NCI-H1092 treated with DMSO at 0.1 percent for 48 hours (cell line): ENCODE measurements at regions not wholly inside any gene's neighbourhood (a gene's known extent, or its start where the extent isn't known, plus 50 kb on each side); places are given as distances from the start of the nearest gene placed in this dataset.
A peak's percentile ranks its signal among the peaks of the same experiment; 100 is the strongest.

Source experiments
- DNase-seq: peaks from one replicate; lab custom pipeline; 2025; lab: John Stamatoyannopoulos, UW

GRCh38 chr7:67762516-67762915 lies 765.9 kb downstream of the TYW1 start:
- no peak for DNase-seq

- DNase-seq = peak; percentile 81
These were observed 767.7 kb downstream of the TYW1 start for GRCh38 chr7:67764289-67764688.

GRCh38 chr7:67765481-67766175 lies 769.0 kb downstream of the TYW1 start:
- DNase-seq = no peak

- DNase-seq = peak; percentile 22
These were observed 770.3 kb downstream of the TYW1 start for GRCh38 chr7:67766906-67767410.

- no peak for DNase-seq
These were observed 775.4 kb downstream of the TYW1 start for GRCh38 chr7:67771846-67772605.

- no peak for DNase-seq
These were observed 776.4 kb downstream of the TYW1 start for GRCh38 chr7:67773081-67773480.

- DNase-seq = no peak
These were observed 780.5 kb downstream of the TYW1 start for GRCh38 chr7:67777119-67777518.

- no peak for DNase-seq
These were observed 785.2 kb downstream of the TYW1 start for GRCh38 chr7:67781841-67782240.

- no peak for DNase-seq
These were observed 789.4 kb downstream of the TYW1 start for GRCh38 chr7:67786021-67786420.

- DNase-seq = peak; percentile 34
These were observed 792.0 kb downstream of the TYW1 start for GRCh38 chr7:67788669-67789068.

GRCh38 chr7:67791918-67792317 lies 795.3 kb downstream of the TYW1 start:
- no peak for DNase-seq

- no peak for DNase-seq
These were observed 797.9 kb downstream of the TYW1 start for GRCh38 chr7:67794544-67794943.

GRCh38 chr7:67803789-67804188 lies 807.2 kb downstream of the TYW1 start:
- no peak for DNase-seq

- DNase-seq = no peak
These were observed 809.4 kb downstream of the TYW1 start for GRCh38 chr7:67805921-67806471.

GRCh38 chr7:67807826-67808225 lies 811.2 kb downstream of the TYW1 start:
- DNase-seq = no peak

- DNase-seq = no peak
These were observed 813.0 kb downstream of the TYW1 start for GRCh38 chr7:67809586-67809985.

GRCh38 chr7:67813621-67814292 lies 817.1 kb downstream of the TYW1 start:
- DNase-seq = no peak

GRCh38 chr7:67817481-67817880 lies 820.8 kb downstream of the TYW1 start:
- DNase-seq = no peak

- DNase-seq = no peak
These were observed 824.5 kb downstream of the TYW1 start for GRCh38 chr7:67821116-67821515.

GRCh38 chr7:67823345-67823744 lies 826.7 kb downstream of the TYW1 start:
- DNase-seq = peak; percentile 8

- DNase-seq = no peak
These were observed 828.7 kb downstream of the TYW1 start for GRCh38 chr7:67825356-67825755.

- no peak for DNase-seq
These were observed 845.3 kb downstream of the TYW1 start for GRCh38 chr7:67841896-67842295.

GRCh38 chr7:67842571-67842970 lies 845.9 kb downstream of the TYW1 start:
- DNase-seq = no peak
